ENCODE measurements at regions not wholly inside any gene's neighbourhood (a gene's known extent, or its start where the extent isn't known, plus 50 kb on each side); places are given as distances from the start of the nearest gene placed in this dataset.

DNA sequence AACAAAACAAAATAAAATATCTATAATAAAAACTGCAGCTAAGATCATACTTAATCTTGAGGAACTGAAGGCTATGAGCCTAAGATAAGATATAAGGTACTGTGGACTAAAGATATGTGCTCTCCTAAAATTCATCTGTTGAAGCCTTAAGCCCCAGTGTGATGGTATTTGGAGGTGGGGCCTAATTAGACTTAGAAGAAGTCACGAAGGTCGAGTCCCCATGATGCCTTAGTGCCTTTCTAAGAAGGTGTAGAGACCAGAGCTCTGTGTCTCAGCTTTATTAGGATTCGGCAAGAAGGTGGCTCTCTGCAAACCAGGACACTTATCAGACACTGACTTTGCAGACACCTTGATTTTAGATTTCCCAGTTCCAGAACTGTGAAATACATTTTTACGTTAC lies 622.0 kb upstream of the BRINP3 start:
- TF ChIP-seq EZH2 (IDR thresholded peaks at IDR 0.05; ENCODE audit: low read length, missing control alignments), result no peak
- TF ChIP-seq, protein P1, sequence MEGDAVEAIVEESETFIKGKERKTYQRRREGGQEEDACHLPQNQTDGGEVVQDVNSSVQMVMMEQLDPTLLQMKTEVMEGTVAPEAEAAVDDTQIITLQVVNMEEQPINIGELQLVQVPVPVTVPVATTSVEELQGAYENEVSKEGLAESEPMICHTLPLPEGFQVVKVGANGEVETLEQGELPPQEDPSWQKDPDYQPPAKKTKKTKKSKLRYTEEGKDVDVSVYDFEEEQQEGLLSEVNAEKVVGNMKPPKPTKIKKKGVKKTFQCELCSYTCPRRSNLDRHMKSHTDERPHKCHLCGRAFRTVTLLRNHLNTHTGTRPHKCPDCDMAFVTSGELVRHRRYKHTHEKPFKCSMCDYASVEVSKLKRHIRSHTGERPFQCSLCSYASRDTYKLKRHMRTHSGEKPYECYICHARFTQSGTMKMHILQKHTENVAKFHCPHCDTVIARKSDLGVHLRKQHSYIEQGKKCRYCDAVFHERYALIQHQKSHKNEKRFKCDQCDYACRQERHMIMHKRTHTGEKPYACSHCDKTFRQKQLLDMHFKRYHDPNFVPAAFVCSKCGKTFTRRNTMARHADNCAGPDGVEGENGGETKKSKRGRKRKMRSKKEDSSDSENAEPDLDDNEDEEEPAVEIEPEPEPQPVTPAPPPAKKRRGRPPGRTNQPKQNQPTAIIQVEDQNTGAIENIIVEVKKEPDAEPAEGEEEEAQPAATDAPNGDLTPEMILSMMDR (conservative IDR thresholded peaks at IDR 0.05 in 1 of 2, IDR thresholded peaks at IDR 0.05 in 1 of 2; ENCODE audit: low read depth in 1 of 2, low read length in 2 of 2), result no peak
- H3K27me3 ChIP-seq (ENCODE audit: control insufficient read depth, insufficient read depth, low read length), result no peaks in the 10 kb centered on the region
- no peaks in the 10 kb centered on the region for H3K9me3 ChIP-seq (ENCODE audit: control insufficient read depth, insufficient read depth, low read depth, low read length)
- H3K27ac ChIP-seq (ENCODE audit: insufficient read depth, low read length), result no peak overlapping the region
- no peaks in the 10 kb centered on the region for H3K4me1 ChIP-seq (ENCODE audit: control insufficient read depth, extremely low read depth, insufficient read depth, low read length)
- H3K4me2 ChIP-seq (ENCODE audit: extremely low read depth, insufficient read depth, low read length), result no peak overlapping the region
- no peaks in the 10 kb centered on the region for H3K36me3 ChIP-seq (ENCODE audit: control insufficient read depth, insufficient read depth, low read length)
- H3K9ac ChIP-seq (ENCODE audit: insufficient read depth, low read length), result no peak overlapping the region
- no peak for DNase-seq (ENCODE audit: low read depth in 2 of 2)
- H4K20me1 ChIP-seq (ENCODE audit: control insufficient read depth, extremely low read depth, insufficient read depth, low read length), result no peaks in the 10 kb centered on the region
- H3K4me3 ChIP-seq (replicated peaks in 1 of 4; ENCODE audit: control extremely low read depth in 1 of 4, insufficient read depth in 1 of 4, low read depth in 3 of 4, low read length in 4 of 4), result no peak overlapping the region
- no peak overlapping the region for H2AFZ ChIP-seq (ENCODE audit: low read length)
- H3K79me2 ChIP-seq (ENCODE audit: control insufficient read depth, insufficient read depth, low read length), result no peaks in the 10 kb centered on the region

DNA sequence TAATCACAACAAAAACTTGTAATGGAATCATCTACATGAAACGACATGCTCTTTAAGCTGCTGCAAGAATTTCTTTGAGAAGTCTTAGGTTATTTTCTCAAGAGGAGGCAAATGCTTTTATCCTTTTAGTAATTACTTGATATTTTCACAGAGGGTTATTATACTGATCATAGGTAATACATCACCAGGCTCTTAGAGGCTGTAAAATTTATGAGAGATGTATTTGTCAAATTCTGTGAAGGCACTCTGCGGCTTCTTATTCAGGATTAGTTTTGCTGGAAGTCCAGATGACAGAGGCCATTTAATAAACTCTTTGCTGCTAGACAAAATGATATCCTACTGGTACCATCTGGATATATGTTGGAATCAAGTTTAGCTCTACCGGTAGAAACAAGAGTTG lies 624.3 kb upstream of the BRINP3 start:
- Histone ChIP-seq H3K9ac (ENCODE audit: insufficient read depth, low read length) (no peak overlapping the region), H3K4me1 (ENCODE audit: control insufficient read depth, extremely low read depth, insufficient read depth, low read length) (no peaks in the 10 kb centered on the region), H3K36me3 (ENCODE audit: control insufficient read depth, insufficient read depth, low read length) (no peaks in the 10 kb centered on the region), H4K20me1 (ENCODE audit: control insufficient read depth, extremely low read depth, insufficient read depth, low read length) (no peaks in the 10 kb centered on the region), H3K27me3 (ENCODE audit: control insufficient read depth, insufficient read depth, low read length) (no peaks in the 10 kb centered on the region), H2AFZ (ENCODE audit: low read length) (no peak overlapping the region), H3K27ac (ENCODE audit: insufficient read depth, low read length) (no peak overlapping the region), H3K9me3 (ENCODE audit: control insufficient read depth, insufficient read depth, low read depth, low read length) (no peaks in the 10 kb centered on the region), H3K4me3 (replicated peaks in 1 of 4; ENCODE audit: control extremely low read depth in 1 of 4, insufficient read depth in 1 of 4, low read depth in 3 of 4, low read length in 4 of 4) (no peak overlapping the region), H3K79me2 (ENCODE audit: control insufficient read depth, insufficient read depth, low read length) (no peaks in the 10 kb centered on the region), H3K4me2 (ENCODE audit: extremely low read depth, insufficient read depth, low read length) (no peak overlapping the region)
- DNase-seq (ENCODE audit: low read depth in 2 of 2), result no peak
- TF ChIP-seq, protein P1 (conservative IDR thresholded peaks at IDR 0.05 in 1 of 2, IDR thresholded peaks at IDR 0.05 in 1 of 2; ENCODE audit: low read depth in 1 of 2, low read length in 2 of 2), result no peak
- TF ChIP-seq EZH2 (IDR thresholded peaks at IDR 0.05; ENCODE audit: low read length, missing control alignments), result no peak

DNA sequence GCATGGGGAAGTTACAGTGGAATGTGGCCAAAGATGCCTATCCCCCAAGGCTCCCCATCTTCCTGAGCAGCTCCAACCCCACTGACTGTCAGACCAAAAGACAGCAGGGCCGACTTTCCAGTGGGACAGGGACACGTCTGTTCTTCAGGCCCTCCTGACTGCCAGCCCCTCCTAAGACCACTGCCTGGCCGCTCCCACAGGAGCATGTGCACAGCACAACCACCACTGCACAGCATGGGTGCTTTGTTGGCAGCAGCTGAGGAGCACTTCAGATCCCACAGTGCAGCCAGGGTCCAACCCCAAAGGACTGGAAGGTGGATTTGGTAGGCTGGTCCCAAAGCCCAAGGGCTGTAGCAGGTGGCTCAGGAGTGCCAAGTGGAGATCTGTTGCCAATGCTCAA lies 648.3 kb upstream of the BRINP3 start:
- no peak overlapping the region for H3K4me3 ChIP-seq (replicated peaks in 1 of 4; ENCODE audit: control extremely low read depth in 1 of 4, insufficient read depth in 1 of 4, low read depth in 3 of 4, low read length in 4 of 4)
- no peak overlapping the region for H3K4me2 ChIP-seq (ENCODE audit: extremely low read depth, insufficient read depth, low read length)
- no peak for TF ChIP-seq EZH2 (IDR thresholded peaks at IDR 0.05; ENCODE audit: low read length, missing control alignments)
- TF ChIP-seq, protein P1 (conservative IDR thresholded peaks at IDR 0.05 in 1 of 2, IDR thresholded peaks at IDR 0.05 in 1 of 2; ENCODE audit: low read depth in 1 of 2, low read length in 2 of 2), result no peak
- H3K9ac ChIP-seq (ENCODE audit: insufficient read depth, low read length), result no peak overlapping the region
- H3K79me2 ChIP-seq (ENCODE audit: control insufficient read depth, insufficient read depth, low read length), result no peaks in the 10 kb centered on the region
- no peaks in the 10 kb centered on the region for H4K20me1 ChIP-seq (ENCODE audit: control insufficient read depth, extremely low read depth, insufficient read depth, low read length)
- no peak for DNase-seq (ENCODE audit: low read depth in 2 of 2)
- no peak overlapping the region for H2AFZ ChIP-seq (ENCODE audit: low read length)
- no peaks in the 10 kb centered on the region for H3K4me1 ChIP-seq (ENCODE audit: control insufficient read depth, extremely low read depth, insufficient read depth, low read length)
- no peaks in the 10 kb centered on the region for H3K27me3 ChIP-seq (ENCODE audit: control insufficient read depth, insufficient read depth, low read length)
- no peak overlapping the region for H3K27ac ChIP-seq (ENCODE audit: insufficient read depth, low read length)
- H3K36me3 ChIP-seq (ENCODE audit: control insufficient read depth, insufficient read depth, low read length), result no peaks in the 10 kb centered on the region
- no peaks in the 10 kb centered on the region for H3K9me3 ChIP-seq (ENCODE audit: control insufficient read depth, insufficient read depth, low read depth, low read length)

Measured in fibroblast of lung (primary cell).